Neural crest cell (in vitro differentiated cells): ENCODE measurements at regions not wholly inside any gene's neighbourhood (a gene's known extent, or its start where the extent isn't known, plus 50 kb on each side); places are given as distances from the start of the nearest gene placed in this dataset.
A peak's percentile ranks its signal among the peaks of the same experiment; 100 is the strongest.

Experiments used
- DNase-seq: peaks from one replicate; pipeline ENCODE4 v3.0.0; 2021; ENCODE audit warnings: low read depth, mixed read lengths, low spot score
- H3K27ac Mint-ChIP-seq: one replicate; pipeline ENCODE4 v1.8.0; 2021; ENCODE audit warnings: mild to moderate bottlenecking, mixed read lengths; ENCODE audit not compliant: unreplicated experiment
- H3K27me3 Mint-ChIP-seq: 2 replicates; pipeline ENCODE4 v1.8.0; 2021; ENCODE audit warnings: low read depth, mild to moderate bottlenecking, mixed read lengths
- H3K36me3 Mint-ChIP-seq: 2 replicates; pipeline ENCODE4 v1.8.0; 2021; ENCODE audit warnings: low read depth, mild to moderate bottlenecking, mixed read lengths
- H3K4me1 Mint-ChIP-seq: 2 replicates; pipeline ENCODE4 v1.8.0; 2021; ENCODE audit warnings: mixed read lengths
- H3K4me3 Mint-ChIP-seq: one replicate; pipeline ENCODE4 v1.8.0; 2021; ENCODE audit warnings: mild to moderate bottlenecking, mixed read lengths
- H3K9me3 Mint-ChIP-seq: 2 replicates; pipeline ENCODE4 v1.8.0; 2021; ENCODE audit warnings: mixed read lengths
- CTCF ChIP-seq: fragments of 200-600 bp; sonication (generic); conservative IDR thresholded peaks from 2 replicates; pipeline ENCODE4 v1.5.0; 2021; ENCODE audit warnings: antibody characterized with exemption, mild to moderate bottlenecking

DNA sequence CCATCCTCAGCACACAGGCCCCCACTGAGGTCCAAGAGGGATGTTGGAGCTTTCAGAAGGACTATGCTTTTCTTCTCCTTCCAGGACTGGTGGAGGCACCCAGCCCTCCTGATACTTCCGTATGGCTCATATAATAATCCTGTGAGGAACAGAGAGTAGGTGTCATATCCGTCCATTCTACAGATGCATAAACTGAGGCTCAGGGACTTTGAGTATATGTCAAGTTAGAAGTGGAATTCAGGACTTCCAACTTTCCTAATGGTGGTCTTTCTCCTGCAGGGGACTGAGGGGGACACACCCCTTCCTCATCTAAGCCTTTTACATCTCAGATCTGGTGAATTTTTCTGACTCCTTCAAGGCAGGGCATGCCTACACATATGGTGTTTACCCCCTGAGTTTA, 153.7 kb downstream of the RPS24 start:
- Mint-ChIP-seq H3K9me3 (no peaks in the 10 kb centered on the region), H3K4me1 (no peaks in the 10 kb centered on the region), H3K27me3 (no peaks in the 10 kb centered on the region), H3K27ac (no peak overlapping the region), H3K36me3 (no peaks in the 10 kb centered on the region), H3K4me3 (no peak overlapping the region)
- no peak for TF ChIP-seq CTCF
- DNase-seq: no peak

DNA sequence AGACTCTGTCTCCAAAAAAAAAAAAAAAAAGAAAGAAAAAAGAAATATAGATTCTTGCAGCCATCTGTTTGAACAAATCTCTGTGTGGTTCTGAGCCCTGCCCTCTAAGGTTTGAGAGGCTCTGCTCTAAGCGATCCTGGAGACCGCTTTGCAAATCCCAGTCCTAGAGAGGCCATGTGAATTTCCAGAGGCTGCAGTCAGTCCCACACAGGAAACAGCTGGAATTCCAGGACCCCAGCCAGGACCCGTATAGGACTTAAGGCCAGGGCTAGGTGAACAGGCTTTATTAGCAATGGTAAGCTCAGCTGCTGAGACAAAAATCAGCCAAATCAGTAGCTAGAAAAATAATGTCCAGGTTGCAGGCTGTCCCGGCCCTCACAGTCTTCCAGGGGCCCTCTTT, 154.8 kb downstream of the RPS24 start:
- Mint-ChIP-seq H3K27ac (peak overlapping the region; percentile 63), H3K36me3 (no peaks in the 10 kb centered on the region), H3K4me1 (no peaks in the 10 kb centered on the region), H3K9me3 (no peaks in the 10 kb centered on the region), H3K27me3 (no peaks in the 10 kb centered on the region), H3K4me3 (no peak overlapping the region)
- no peak for TF ChIP-seq CTCF
- no peak for DNase-seq

DNA sequence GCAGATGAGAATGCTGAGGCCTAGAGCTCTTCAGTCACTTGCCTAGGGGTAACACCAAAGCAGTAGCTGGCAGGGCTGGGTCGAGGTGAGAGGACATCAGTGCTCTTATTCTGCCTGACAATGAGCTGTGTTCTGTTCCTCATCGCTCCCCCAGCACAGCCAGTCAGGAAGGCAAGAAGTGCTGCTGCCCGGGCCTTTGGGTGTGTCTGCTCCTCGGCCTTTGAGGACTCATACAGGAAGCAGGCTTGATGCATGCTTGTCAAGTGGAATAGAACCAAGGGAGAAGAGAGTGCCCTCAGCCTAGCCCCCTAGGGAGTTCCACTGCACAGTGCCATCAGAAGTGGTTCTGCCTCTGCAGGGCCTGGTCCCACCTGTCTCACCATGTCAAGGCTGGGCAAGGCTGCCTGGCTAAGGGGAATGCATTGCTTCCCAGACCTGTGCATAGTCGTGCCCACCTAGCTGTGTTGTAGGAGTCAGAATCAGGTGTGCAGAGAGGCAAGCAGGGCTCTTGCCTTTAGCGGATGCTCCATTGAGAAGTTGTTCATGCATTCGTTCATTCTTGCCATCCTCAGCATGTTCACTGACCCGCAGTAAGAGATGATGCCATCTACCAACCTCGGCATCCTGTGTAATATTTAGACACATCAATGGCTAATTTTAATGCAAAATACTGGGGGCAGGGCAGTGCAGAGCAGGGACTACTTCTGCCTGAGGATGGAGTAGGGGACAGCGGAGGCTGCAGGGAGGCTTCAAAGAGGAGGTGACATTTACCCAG, 156.6 kb downstream of the RPS24 start:
- H3K4me3 Mint-ChIP-seq: no peak overlapping the region
- no peak for TF ChIP-seq CTCF
- H3K4me1 Mint-ChIP-seq: no peaks in the 10 kb centered on the region
- no peaks in the 10 kb centered on the region for H3K27me3 Mint-ChIP-seq
- H3K27ac Mint-ChIP-seq: no peak overlapping the region
- no peaks in the 10 kb centered on the region for H3K36me3 Mint-ChIP-seq
- DNase-seq: no peak
- H3K9me3 Mint-ChIP-seq: no peaks in the 10 kb centered on the region

- no peak for TF ChIP-seq CTCF
- H3K36me3 Mint-ChIP-seq: no peaks in the 10 kb centered on the region
- no peak overlapping the region for H3K4me3 Mint-ChIP-seq
- H3K27ac Mint-ChIP-seq: peak overlapping the region; percentile 35
- H3K9me3 Mint-ChIP-seq: no peaks in the 10 kb centered on the region
- no peaks in the 10 kb centered on the region for H3K4me1 Mint-ChIP-seq
- DNase-seq: no peak
- H3K27me3 Mint-ChIP-seq: no peaks in the 10 kb centered on the region
Measured at GRCh38 chr10:78191301-78191700, 157.6 kb downstream of the RPS24 start.

- TF ChIP-seq CTCF: no peak
- DNase-seq: no peak
- Mint-ChIP-seq H3K9me3 (no peaks in the 10 kb centered on the region), H3K36me3 (no peaks in the 10 kb centered on the region), H3K4me1 (no peaks in the 10 kb centered on the region), H3K4me3 (no peak overlapping the region), H3K27me3 (no peaks in the 10 kb centered on the region), H3K27ac (no peak overlapping the region)
Measured at GRCh38 chr10:78193189-78193588, 159.5 kb downstream of the RPS24 start.
